Hepatocyte (in vitro differentiated cells): ENCODE measurements at regions not wholly inside any gene's neighbourhood (a gene's known extent, or its start where the extent isn't known, plus 50 kb on each side); places are given as distances from the start of the nearest gene placed in this dataset.

Source experiments
- DNase-seq: peaks from one replicate; pipeline ENCODE4 v3.0.0-alpha.2; 2016; ENCODE audit warnings: low spot score
- H2AFZ ChIP-seq: fragments of 200-600 bp; sonication (generic); 2 replicates; pipeline ENCODE4 v1.6.0; 2016; ENCODE audit warnings: antibody characterized with exemption, mild to moderate bottlenecking
- H3K27ac ChIP-seq: fragments of 200-600 bp; sonication (generic); 2 replicates; pipeline ENCODE4 v1.5.1; 2016; ENCODE audit warnings: mild to moderate bottlenecking
- H3K27me3 ChIP-seq: fragments of 200-600 bp; sonication (generic); 2 replicates; pipeline ENCODE4 v1.6.1; 2016
- H3K36me3 ChIP-seq: fragments of 200-600 bp; sonication (generic); replicated peaks from 2 replicates; pipeline ENCODE4 v1.5.1; 2016; ENCODE audit warnings: low read depth; ENCODE audit not compliant: insufficient read depth
- H3K4me1 ChIP-seq: fragments of 200-600 bp; sonication (generic); 2 replicates; pipeline ENCODE4 v1.5.1; 2016; ENCODE audit warnings: mild to moderate bottlenecking, moderate library complexity; ENCODE audit not compliant: insufficient read depth
- H3K4me2 ChIP-seq: fragments of 200-600 bp; sonication (generic); 2 replicates; pipeline ENCODE4 v1.6.0; 2016
- H3K4me3 ChIP-seq: fragments of 200-600 bp; sonication (generic); 2 replicates; pipeline ENCODE4 v1.5.1; 2016; ENCODE audit warnings: mild to moderate bottlenecking
- H3K79me2 ChIP-seq: fragments of 200-600 bp; sonication (generic); 2 replicates; pipeline ENCODE4 v1.6.0; 2017; ENCODE audit warnings: mild to moderate bottlenecking
- H3K9me2 ChIP-seq: fragments of 200-600 bp; sonication (generic); replicated peaks from 2 replicates; pipeline ENCODE4 v1.6.0; 2017; ENCODE audit warnings: mild to moderate bottlenecking; ENCODE audit not compliant: insufficient read depth
- H3K9me3 ChIP-seq: fragments of 200-600 bp; sonication (generic); 2 replicates; pipeline ENCODE4 v1.5.1; 2016; ENCODE audit warnings: low read depth, mild to moderate bottlenecking
- H4K20me1 ChIP-seq: fragments of 200-600 bp; sonication (generic); 2 replicates; pipeline ENCODE4 v1.6.0; 2016; ENCODE audit warnings: mild to moderate bottlenecking; ENCODE audit not compliant: insufficient read depth, poor library complexity, severe bottlenecking
- CTCF ChIP-seq: fragments of 200-600 bp; sonication (generic); IDR thresholded peaks from 2 replicates; pipeline ENCODE4 v1.5.1; 2016; ENCODE audit warnings: antibody characterized with exemption, mild to moderate bottlenecking; ENCODE audit not compliant: poor library complexity
- EZH2 ChIP-seq: fragments of 200-600 bp; sonication (generic); IDR thresholded peaks from 2 replicates; pipeline ENCODE4 v1.6.1; 2016; ENCODE audit warnings: antibody characterized with exemption, mild to moderate bottlenecking, borderline replicate concordance
- EZH2phosphoT487 ChIP-seq: fragments of 200-600 bp; sonication (generic); IDR thresholded peaks from one replicate; pipeline ENCODE4 v1.6.1; 2018; ENCODE audit warnings: antibody characterized with exemption, mild to moderate bottlenecking, low read depth, moderate library complexity; ENCODE audit not compliant: unreplicated experiment, severe bottlenecking
- WGBS: methylation state at CpG from one replicate; pipeline ENCODE4 v1.1.6; 2016; ENCODE audit warnings: low lambda C conversion rate; ENCODE audit errors: missing lambda C conversion rate; 5-methylcytosine and 5-hydroxymethylcytosine counted together

- Histone ChIP-seq H3K4me1 (no peaks in the 10 kb centered on the region), H3K79me2 (no peaks in the 10 kb centered on the region), H2AFZ (no peak overlapping the region), H3K27ac (no peak overlapping the region), H3K4me3 (no peak overlapping the region), H3K9me3 (no peaks in the 10 kb centered on the region), H3K4me2 (no peak overlapping the region), H3K36me3 (no peaks in the 10 kb centered on the region), H3K27me3 (no peaks in the 10 kb centered on the region), H4K20me1 (no peaks in the 10 kb centered on the region), H3K9me2 (no peaks in the 10 kb centered on the region)
- DNase-seq = no peak
- TF ChIP-seq CTCF = no peak
Observed at GRCh38 chr11:38818720-38819119, 2220.7 kb upstream of the RAG2 start.

GRCh38 chr11:38814670-38815069, 2216.6 kb upstream of the RAG2 start:
- H3K4me1 ChIP-seq = no peaks in the 10 kb centered on the region
- H2AFZ ChIP-seq = no peak overlapping the region
- no peaks in the 10 kb centered on the region for H4K20me1 ChIP-seq
- no peaks in the 10 kb centered on the region for H3K36me3 ChIP-seq
- 77% methylated on average over 4 of the region's 4 CpGs for WGBS
- no peaks in the 10 kb centered on the region for H3K9me2 ChIP-seq
- H3K4me3 ChIP-seq = no peak overlapping the region
- DNase-seq = no peak
- TF ChIP-seq EZH2phosphoT487 (no peak), CTCF (no peak), EZH2 (no peak)
- H3K9me3 ChIP-seq = no peaks in the 10 kb centered on the region
- no peak overlapping the region for H3K4me2 ChIP-seq
- H3K27ac ChIP-seq = no peak overlapping the region
- H3K27me3 ChIP-seq = no peaks in the 10 kb centered on the region
- H3K79me2 ChIP-seq = no peaks in the 10 kb centered on the region

GRCh38 chr11:38809521-38809920, 2211.5 kb upstream of the RAG2 start:
- no peaks in the 10 kb centered on the region for H4K20me1 ChIP-seq
- no peak overlapping the region for H2AFZ ChIP-seq
- H3K36me3 ChIP-seq = no peaks in the 10 kb centered on the region
- WGBS = 81% methylated on average over 4 of the region's 4 CpGs
- H3K9me3 ChIP-seq = no peaks in the 10 kb centered on the region
- no peak overlapping the region for H3K4me2 ChIP-seq
- no peaks in the 10 kb centered on the region for H3K4me1 ChIP-seq
- H3K9me2 ChIP-seq = no peaks in the 10 kb centered on the region
- H3K4me3 ChIP-seq = no peak overlapping the region
- TF ChIP-seq CTCF = no peak
- no peak for TF ChIP-seq EZH2phosphoT487
- no peak for TF ChIP-seq EZH2
- DNase-seq = no peak
- no peaks in the 10 kb centered on the region for H3K79me2 ChIP-seq
- no peaks in the 10 kb centered on the region for H3K27me3 ChIP-seq
- H3K27ac ChIP-seq = no peak overlapping the region

GRCh38 chr11:38796281-38796680, 2198.2 kb upstream of the RAG2 start:
- Histone ChIP-seq H4K20me1 (no peaks in the 10 kb centered on the region), H3K9me3 (no peaks in the 10 kb centered on the region), H3K79me2 (no peaks in the 10 kb centered on the region), H3K27me3 (no peaks in the 10 kb centered on the region), H3K27ac (no peak overlapping the region), H2AFZ (no peak overlapping the region), H3K36me3 (no peaks in the 10 kb centered on the region), H3K4me2 (no peak overlapping the region), H3K9me2 (no peaks in the 10 kb centered on the region), H3K4me1 (no peaks in the 10 kb centered on the region), H3K4me3 (no peak overlapping the region)
- WGBS = 86% methylated on average over 1 of the region's 1 CpG
- DNase-seq = no peak
- TF ChIP-seq EZH2 (no peak), CTCF (no peak), EZH2phosphoT487 (no peak)
